Activated T-helper 2 cell treated with anti-CD3 and anti-CD28 coated beads, Interferon-gamma antibody, Interleukin-2, Interleukin-4, amounts not matched to agents 10 μg/mL and 5 μg/mL and 100 μg/mL, durations not matched to agents 14 hours and 24 hours and 36 hours (primary cell): ENCODE measurements at regions not wholly inside any gene's neighbourhood (a gene's known extent, or its start where the extent isn't known, plus 50 kb on each side); places are given as distances from the start of the nearest gene placed in this dataset.
"Not testable (repeated sequence)": the region's sequence is repeated elsewhere in the genome, so short reads cannot be mapped to it uniquely, and the experiment has no call there.

Source experiments
- DNase-seq: peaks from one replicate; pipeline ENCODE4 v3.0.0; 2021; ENCODE audit warnings: low spot score
- H3K27ac Mint-ChIP-seq: one replicate; pipeline ENCODE4 v1.8.0; 2021; ENCODE audit warnings: mixed read lengths
- H3K27me3 Mint-ChIP-seq: one replicate; pipeline ENCODE4 v1.8.0; 2021; ENCODE audit warnings: low read depth, mixed read lengths
- H3K36me3 Mint-ChIP-seq: one replicate; pipeline ENCODE4 v1.8.0; 2021; ENCODE audit warnings: low read depth, mixed read lengths
- H3K4me1 Mint-ChIP-seq: one replicate; pipeline ENCODE4 v1.8.0; 2021; ENCODE audit warnings: low read depth, mixed read lengths
- H3K4me3 Mint-ChIP-seq: one replicate; pipeline ENCODE4 v1.8.0; 2021; ENCODE audit warnings: low read depth, mild to moderate bottlenecking, moderate library complexity, mixed read lengths
- H3K9me3 Mint-ChIP-seq: one replicate; pipeline ENCODE4 v1.8.0; 2021; ENCODE audit warnings: mixed read lengths
- intact Hi-C: fragments of 100-400 bp; cut with micrococcal nuclease; formaldehyde crosslinking; loops from one replicate; pipeline ENCODE4 v1.15.1; 2023

GRCh38 chr5:162272417-162272816 is 204.8 kb downstream of the GABRG2 start:
- intact Hi-C loops, result no loop called here
- Mint-ChIP-seq H3K9me3 (no peaks in the 10 kb centered on the region), H3K36me3 (no peaks in the 10 kb centered on the region), H3K27ac (no peak overlapping the region), H3K4me3 (no peak overlapping the region), H3K27me3 (no peaks in the 10 kb centered on the region), H3K4me1 (no peaks in the 10 kb centered on the region)
- DNase-seq, result no peak

GRCh38 chr5:162274679-162275078 is 207.1 kb downstream of the GABRG2 start:
- no peak for DNase-seq
- Mint-ChIP-seq H3K4me1 (no peaks in the 10 kb centered on the region), H3K27me3 (no peaks in the 10 kb centered on the region), H3K27ac (no peak overlapping the region), H3K4me3 (no peak overlapping the region), H3K36me3 (no peaks in the 10 kb centered on the region), H3K9me3 (peaks cover 17% of the 10 kb centered on the region)
- intact Hi-C loops, result no loop called here

DNA sequence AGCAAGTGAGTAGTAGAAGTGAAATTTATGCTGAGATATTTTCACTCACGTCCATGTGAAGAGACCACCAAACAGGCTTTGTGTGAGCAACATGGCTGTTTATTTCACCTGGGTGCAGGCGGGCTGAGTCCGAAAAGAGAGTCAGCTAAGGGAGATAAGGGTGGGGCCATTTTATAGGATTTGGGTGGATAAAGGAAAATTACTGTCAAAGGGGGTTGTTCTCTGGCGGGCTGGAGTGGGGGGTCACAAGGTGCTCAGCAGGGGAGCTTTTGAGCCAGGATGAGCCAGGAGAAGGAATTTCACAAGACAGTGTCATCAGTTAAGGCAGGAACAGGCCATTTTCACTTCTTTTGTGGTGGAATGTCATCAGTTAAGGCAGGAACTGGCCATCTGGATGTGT is 207.8 kb downstream of the GABRG2 start:
- H3K27me3 Mint-ChIP-seq, intact Hi-C loops: not testable (repeated sequence)

DNA sequence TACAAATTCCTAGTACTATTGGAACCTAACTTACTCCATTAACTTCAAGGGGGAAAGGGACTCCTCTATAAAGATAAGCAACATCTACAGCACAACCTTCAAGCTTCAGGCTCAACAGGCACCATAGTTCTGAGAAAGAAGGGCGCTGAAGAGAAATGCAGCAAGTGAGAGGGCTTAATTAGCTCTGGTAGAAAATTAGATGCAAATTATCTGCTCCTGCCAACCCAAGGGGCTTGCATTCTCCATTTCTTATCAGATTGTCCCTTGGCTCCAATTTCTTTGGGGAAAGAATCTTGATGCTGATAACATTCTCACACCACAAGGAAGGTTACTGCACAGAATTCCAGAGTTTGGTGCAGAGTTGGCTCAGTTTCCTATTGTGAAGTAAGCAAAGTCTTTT is 214.6 kb downstream of the GABRG2 start:
- Mint-ChIP-seq H3K4me3 (no peak overlapping the region), H3K9me3 (peaks cover 28% of the 10 kb centered on the region), H3K36me3 (no peaks in the 10 kb centered on the region), H3K27me3 (no peaks in the 10 kb centered on the region), H3K27ac (no peak overlapping the region), H3K4me1 (no peaks in the 10 kb centered on the region)
- intact Hi-C loops, result no loop called here
- no peak for DNase-seq

More for the DNA sequence above, 207.8 kb downstream of the GABRG2 start:
- DNase-seq, H3K27ac Mint-ChIP-seq, H3K36me3 Mint-ChIP-seq, H3K4me3 Mint-ChIP-seq, H3K4me1 Mint-ChIP-seq: not testable (repeated sequence)
- peaks cover 22% of the 10 kb centered on the region for H3K9me3 Mint-ChIP-seq

- Mint-ChIP-seq H3K36me3 (no peaks in the 10 kb centered on the region), H3K9me3 (peaks cover 22% of the 10 kb centered on the region), H3K4me3 (no peak overlapping the region), H3K4me1 (no peaks in the 10 kb centered on the region), H3K27ac (no peak overlapping the region), H3K27me3 (no peaks in the 10 kb centered on the region)
- intact Hi-C loops, result no loop called here
- no peak for DNase-seq
Measured at GRCh38 chr5:162283609-162284008, 216.0 kb downstream of the GABRG2 start.

GRCh38 chr5:162288647-162289296 is 221.2 kb downstream of the GABRG2 start:
- peaks cover 10% of the 10 kb centered on the region for H3K9me3 Mint-ChIP-seq
- no peaks in the 10 kb centered on the region for H3K4me1 Mint-ChIP-seq
- H3K27me3 Mint-ChIP-seq, result no peaks in the 10 kb centered on the region
- no peak overlapping the region for H3K4me3 Mint-ChIP-seq
- intact Hi-C loops, result no loop called here
- no peak overlapping the region for H3K27ac Mint-ChIP-seq
- DNase-seq, result no peak
- H3K36me3 Mint-ChIP-seq, result no peaks in the 10 kb centered on the region

DNA sequence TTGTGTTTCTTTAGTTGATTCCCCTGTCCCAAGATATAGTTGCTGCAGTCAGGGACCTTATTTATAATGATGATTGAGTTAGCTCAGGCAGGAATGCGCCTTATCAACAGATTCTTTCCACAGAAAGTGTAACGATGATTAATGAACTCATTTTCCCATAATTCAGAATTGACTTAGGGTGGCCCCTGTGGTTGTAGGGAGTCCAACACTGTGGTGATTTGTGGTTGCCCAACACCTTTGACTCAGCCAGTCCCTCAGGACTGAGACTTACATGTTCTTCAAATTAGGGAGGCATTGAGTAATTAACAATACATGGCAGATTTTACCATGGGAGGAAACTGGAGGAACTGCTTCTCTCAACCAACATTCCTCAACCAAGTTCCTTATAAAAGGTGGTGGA is 221.9 kb downstream of the GABRG2 start:
- Mint-ChIP-seq H3K27ac (no peak overlapping the region), H3K36me3 (no peaks in the 10 kb centered on the region), H3K4me3 (no peak overlapping the region), H3K9me3 (peaks cover 10% of the 10 kb centered on the region), H3K4me1 (no peaks in the 10 kb centered on the region), H3K27me3 (no peaks in the 10 kb centered on the region)
- DNase-seq, result no peak
- intact Hi-C loops, result no loop called here

- Mint-ChIP-seq H3K9me3 (peaks cover 12% of the 10 kb centered on the region), H3K27ac (no peak overlapping the region), H3K36me3 (no peaks in the 10 kb centered on the region), H3K4me1 (no peaks in the 10 kb centered on the region), H3K27me3 (no peaks in the 10 kb centered on the region), H3K4me3 (no peak overlapping the region)
- intact Hi-C loops, result no loop called here
- DNase-seq, result no peak
Measured at GRCh38 chr5:162299793-162300192, 232.2 kb downstream of the GABRG2 start.

- no peak for DNase-seq
- Mint-ChIP-seq H3K27me3 (no peaks in the 10 kb centered on the region), H3K9me3 (peaks cover 17% of the 10 kb centered on the region), H3K36me3 (no peaks in the 10 kb centered on the region), H3K27ac (no peak overlapping the region), H3K4me1 (no peaks in the 10 kb centered on the region), H3K4me3 (no peak overlapping the region)
- intact Hi-C loops, result no loop called here
Measured at GRCh38 chr5:162301356-162301755, 233.8 kb downstream of the GABRG2 start.

GRCh38 chr5:162323466-162323865 is 255.9 kb downstream of the GABRG2 start:
- Mint-ChIP-seq H3K27me3 (no peaks in the 10 kb centered on the region), H3K36me3 (no peaks in the 10 kb centered on the region)
- intact Hi-C loops, result no loop called here

DNA sequence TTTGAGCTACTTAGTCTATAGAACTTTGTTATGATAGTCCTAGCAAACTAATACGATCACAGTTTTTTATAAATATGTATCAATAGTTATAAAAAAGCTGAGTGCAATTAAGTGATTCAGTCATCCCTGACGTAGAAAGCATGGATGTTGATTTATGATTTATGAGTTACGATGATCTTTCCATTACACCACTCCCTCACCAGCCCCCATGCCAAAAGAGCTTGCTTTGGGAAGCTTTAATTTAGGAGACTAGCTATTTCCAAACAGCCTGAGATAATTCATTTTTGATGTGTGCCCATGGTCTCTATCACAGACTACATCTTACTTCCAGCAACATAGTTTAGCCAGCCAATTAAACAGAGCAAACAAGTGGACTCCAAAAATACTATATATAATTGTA is 256.8 kb downstream of the GABRG2 start:
- Mint-ChIP-seq H3K36me3 (no peaks in the 10 kb centered on the region), H3K4me3 (no peak overlapping the region), H3K27ac (no peak overlapping the region), H3K4me1 (no peaks in the 10 kb centered on the region), H3K9me3 (peaks cover 28% of the 10 kb centered on the region), H3K27me3 (no peaks in the 10 kb centered on the region)
- DNase-seq, result no peak
- intact Hi-C loops, result no loop called here

More at GRCh38 chr5:162323466-162323865, 255.9 kb downstream of the GABRG2 start:
- peaks cover 24% of the 10 kb centered on the region for H3K9me3 Mint-ChIP-seq
- H3K27ac Mint-ChIP-seq, result no peak overlapping the region
- no peaks in the 10 kb centered on the region for H3K4me1 Mint-ChIP-seq
- no peak overlapping the region for H3K4me3 Mint-ChIP-seq
- no peak for DNase-seq

DNA sequence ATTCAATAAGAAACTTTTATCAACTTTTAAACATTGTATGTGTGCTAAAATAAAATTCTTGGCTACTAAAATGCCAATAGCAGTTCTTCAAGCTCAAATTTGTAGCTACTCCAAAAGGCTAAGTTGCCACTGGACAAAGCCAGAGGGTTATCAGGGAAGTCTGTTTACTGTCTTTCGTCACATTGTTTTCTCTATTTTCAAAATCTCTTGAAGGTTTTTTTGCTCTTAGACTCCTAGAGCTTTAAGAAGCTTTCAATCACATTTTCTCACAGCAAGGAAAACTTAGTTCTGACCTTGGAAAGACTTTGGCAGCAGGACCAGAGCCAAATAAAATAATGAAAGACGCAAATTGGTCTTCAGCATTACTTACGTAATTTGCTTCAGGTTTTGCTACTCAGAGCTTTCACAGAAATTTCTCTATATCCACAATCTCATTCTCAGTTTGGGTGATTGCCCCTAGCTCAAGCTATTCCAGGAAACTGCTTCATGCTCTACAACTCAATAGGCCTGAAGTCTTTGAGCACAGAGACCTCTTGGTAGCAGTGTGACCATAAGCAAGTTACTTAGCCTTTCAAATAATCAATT is 257.7 kb downstream of the GABRG2 start:
- Mint-ChIP-seq H3K4me1 (no peaks in the 10 kb centered on the region), H3K9me3 (peaks cover 26% of the 10 kb centered on the region), H3K36me3 (no peaks in the 10 kb centered on the region), H3K27me3 (no peaks in the 10 kb centered on the region), H3K4me3 (no peak overlapping the region), H3K27ac (no peak overlapping the region)
- DNase-seq, result no peak
- intact Hi-C loops, result no loop called here

GRCh38 chr5:162334944-162335343 is 267.4 kb downstream of the GABRG2 start:
- Mint-ChIP-seq H3K27me3 (no peaks in the 10 kb centered on the region), H3K9me3 (peaks cover 19% of the 10 kb centered on the region), H3K4me3 (no peak overlapping the region), H3K36me3 (no peaks in the 10 kb centered on the region), H3K4me1 (no peaks in the 10 kb centered on the region), H3K27ac (no peak overlapping the region)
- intact Hi-C loops, result no loop called here
- no peak for DNase-seq
